ENCODE measurements at regions not wholly inside any gene's neighbourhood (a gene's known extent, or its start where the extent isn't known, plus 50 kb on each side); places are given as distances from the start of the nearest gene placed in this dataset.
"Not testable (repeated sequence)": the region's sequence is repeated elsewhere in the genome, so short reads cannot be mapped to it uniquely, and the experiment has no call there.

DNA sequence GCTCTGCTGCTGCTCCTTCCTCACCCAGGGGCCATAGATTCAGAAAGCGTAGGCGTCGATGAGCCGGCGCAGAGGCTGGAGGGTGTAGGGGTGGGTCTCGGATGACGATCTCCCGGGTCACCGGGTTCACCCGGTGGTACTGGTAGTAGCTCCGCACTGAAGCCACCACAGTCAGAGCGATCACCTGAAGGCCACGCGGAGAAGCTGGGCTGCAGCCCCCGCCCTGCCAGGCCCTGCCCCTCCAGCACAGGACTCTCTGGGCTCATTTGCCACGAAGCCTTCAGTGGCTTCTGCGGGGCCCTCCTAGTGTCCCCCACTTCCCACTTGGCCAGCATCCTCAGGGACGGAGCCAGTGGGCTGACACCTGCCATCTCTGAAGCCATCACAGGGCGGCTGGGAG lies 765.5 kb upstream of the ZNF722 start:
- TF ChIP-seq, protein P1, sequence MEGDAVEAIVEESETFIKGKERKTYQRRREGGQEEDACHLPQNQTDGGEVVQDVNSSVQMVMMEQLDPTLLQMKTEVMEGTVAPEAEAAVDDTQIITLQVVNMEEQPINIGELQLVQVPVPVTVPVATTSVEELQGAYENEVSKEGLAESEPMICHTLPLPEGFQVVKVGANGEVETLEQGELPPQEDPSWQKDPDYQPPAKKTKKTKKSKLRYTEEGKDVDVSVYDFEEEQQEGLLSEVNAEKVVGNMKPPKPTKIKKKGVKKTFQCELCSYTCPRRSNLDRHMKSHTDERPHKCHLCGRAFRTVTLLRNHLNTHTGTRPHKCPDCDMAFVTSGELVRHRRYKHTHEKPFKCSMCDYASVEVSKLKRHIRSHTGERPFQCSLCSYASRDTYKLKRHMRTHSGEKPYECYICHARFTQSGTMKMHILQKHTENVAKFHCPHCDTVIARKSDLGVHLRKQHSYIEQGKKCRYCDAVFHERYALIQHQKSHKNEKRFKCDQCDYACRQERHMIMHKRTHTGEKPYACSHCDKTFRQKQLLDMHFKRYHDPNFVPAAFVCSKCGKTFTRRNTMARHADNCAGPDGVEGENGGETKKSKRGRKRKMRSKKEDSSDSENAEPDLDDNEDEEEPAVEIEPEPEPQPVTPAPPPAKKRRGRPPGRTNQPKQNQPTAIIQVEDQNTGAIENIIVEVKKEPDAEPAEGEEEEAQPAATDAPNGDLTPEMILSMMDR (IDR thresholded peaks at IDR 0.05) = not testable (repeated sequence)
- TF ChIP-seq EZH2, EZH2phosphoT487 (IDR thresholded peaks at IDR 0.05): not testable (repeated sequence)

Data from neural progenitor cell (in vitro differentiated cells).